ENCODE measurements at regions not wholly inside any gene's neighbourhood (a gene's known extent, or its start where the extent isn't known, plus 50 kb on each side); places are given as distances from the start of the nearest gene placed in this dataset.
"Not testable (repeated sequence)": the region's sequence is repeated elsewhere in the genome, so short reads cannot be mapped to it uniquely, and the experiment has no call there.

DNA sequence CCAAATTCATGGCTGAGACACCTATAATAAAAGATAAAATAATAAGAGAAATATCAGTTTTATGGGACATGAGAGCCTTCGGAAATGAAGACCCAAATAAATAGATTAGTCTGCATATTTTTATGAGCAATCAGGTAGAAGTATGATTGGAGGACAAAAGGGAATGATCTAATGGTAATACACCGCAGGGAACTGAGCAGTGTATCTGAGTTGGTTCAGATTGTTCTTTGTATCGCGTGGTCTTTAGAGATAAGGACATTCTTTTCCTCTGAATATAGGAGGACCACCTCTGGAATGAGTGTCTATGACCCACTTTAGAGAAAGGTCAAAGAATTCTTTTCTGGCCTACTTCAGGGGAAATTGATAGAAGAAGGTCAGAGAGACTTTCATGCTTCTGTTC lies 801.8 kb upstream of the CHD1 start:
- DNase-seq (ENCODE audit: low read depth, low spot score), result not testable (repeated sequence)

DNA sequence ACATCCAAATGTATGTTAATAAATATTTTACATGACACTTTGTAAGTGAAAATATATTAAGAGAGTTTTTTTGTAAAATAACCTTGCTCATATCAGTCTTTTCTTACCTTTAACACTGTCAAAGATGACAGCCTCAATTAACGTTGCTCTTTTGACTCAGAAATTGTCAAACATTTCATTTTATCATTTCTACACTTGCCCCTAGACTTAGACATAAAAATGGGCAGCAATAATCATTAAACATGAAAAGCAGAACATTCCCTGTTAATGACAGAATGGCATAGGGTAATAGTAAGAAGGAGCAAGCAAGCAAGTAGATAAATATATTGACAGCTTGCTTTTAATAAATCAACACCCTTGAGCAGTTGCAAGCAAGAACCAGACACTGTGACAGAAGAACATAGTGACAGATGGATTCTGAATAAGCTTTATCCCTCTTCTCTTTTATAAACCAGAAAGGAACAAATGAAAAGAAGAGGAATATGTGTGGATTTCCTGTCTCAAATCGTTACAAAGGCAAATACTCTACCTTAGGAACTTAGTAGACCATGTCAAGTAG lies 796.0 kb upstream of the CHD1 start:
- no peak for DNase-seq (ENCODE audit: low read depth, low spot score)

- DNase-seq (ENCODE audit: low read depth, low spot score), result no peak
Measured at GRCh38 chr5:99721506-99721905, 792.7 kb upstream of the CHD1 start.

GRCh38 chr5:99715921-99716320 lies 787.1 kb upstream of the CHD1 start:
- no peak for DNase-seq (ENCODE audit: low read depth, low spot score)

- DNase-seq (ENCODE audit: low read depth, low spot score), result no peak
Measured at GRCh38 chr5:99706160-99706559, 777.4 kb upstream of the CHD1 start.

DNA sequence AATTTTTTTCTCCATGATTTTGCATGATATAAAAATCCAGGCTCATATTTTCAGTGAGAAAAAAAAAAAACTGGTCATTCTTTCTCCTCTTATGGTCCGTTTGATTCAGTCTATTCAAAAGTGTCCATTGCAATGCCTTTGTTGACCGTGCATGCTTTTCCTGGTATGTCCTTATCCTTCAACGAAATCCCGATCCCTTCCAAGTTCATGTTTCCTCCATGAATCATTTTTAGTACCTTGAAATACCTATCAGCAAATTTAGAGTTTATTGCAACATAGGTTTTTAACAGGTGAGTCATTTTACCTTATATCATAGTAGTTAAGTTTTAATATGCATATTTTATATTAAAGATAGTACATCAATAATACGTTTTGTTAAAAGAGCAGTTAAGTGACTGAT lies 773.8 kb upstream of the CHD1 start:
- DNase-seq (ENCODE audit: low read depth, low spot score), result no peak

DNA sequence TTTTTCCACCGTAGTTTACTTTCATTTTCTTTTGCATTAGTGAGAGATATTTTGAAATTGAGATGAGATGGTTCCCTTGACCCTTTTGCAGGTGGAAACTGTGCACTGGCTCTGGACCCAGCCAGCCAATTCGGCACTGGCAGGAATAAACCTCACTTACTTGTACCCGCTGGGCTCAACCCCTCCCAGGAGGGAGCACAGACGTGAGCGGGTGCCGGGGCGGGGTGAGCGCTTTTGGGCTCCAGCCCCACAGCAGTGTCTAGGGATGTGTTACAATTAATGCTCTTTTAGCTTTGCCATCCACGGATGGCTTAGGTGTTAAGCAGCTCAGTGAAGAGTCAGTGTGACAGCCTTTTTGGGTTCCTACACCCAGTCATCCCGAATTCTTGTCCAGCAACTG lies 766.1 kb upstream of the CHD1 start:
- DNase-seq (ENCODE audit: low read depth, low spot score), result no peak

- DNase-seq (ENCODE audit: low read depth, low spot score), result no peak
Measured at GRCh38 chr5:99686538-99686937, 757.7 kb upstream of the CHD1 start.

GRCh38 chr5:99675974-99676373 lies 747.2 kb upstream of the CHD1 start:
- DNase-seq (ENCODE audit: low read depth, low spot score), result no peak

DNA sequence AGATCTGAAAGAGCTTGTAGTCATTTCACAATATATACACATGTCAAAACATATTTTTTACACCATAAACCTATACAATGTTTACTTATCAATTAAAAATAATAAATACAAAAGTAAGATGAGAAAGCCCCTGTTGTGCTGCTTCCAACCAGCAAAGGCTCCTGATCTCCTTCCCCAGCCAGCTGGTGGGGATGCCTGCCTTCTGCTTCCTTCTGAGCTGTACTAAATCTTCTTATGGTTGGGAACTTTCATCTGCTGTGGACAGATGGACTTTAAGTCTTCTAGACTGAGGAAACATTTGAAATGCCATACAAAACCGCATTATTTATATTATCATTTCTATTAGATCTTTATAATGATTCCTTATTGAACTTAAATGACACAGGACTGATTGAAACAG lies 745.3 kb upstream of the CHD1 start:
- DNase-seq (ENCODE audit: low read depth, low spot score), result no peak

DNA sequence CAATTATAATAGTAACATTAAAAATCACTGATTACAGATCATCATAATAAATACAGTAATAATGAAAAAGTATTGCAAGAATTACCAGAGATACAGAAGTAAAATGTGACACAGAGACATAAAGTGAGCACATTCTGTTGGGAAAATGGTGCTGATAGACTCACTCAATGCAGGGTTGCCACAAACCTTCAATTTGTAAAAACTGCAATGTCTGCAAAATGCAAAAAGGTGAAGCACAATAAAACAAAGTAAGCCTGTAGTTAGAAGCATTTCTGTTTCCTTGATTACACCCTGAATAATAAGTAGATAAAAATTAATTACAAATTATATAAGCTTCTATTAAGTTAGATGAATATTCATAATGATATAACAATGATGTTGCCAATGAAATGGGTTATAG lies 736.2 kb upstream of the CHD1 start:
- no peak for DNase-seq (ENCODE audit: low read depth, low spot score)

DNA sequence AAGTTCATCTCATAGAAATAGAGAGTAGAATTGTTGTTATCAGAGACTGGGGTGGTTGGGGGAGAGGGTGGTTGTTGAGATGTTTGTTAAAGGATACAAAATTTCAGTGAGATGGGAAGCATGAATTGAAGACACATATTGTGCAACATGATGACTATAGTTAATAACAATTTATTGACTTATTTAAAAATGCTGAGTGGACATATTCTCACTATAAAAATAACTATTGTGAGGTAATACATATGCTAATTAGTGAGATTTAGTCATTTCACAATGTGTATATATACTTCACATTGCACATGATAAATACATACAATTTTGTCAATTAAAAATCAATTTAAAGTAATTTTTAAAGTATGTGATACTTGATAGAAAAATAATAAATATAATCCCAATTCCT lies 722.5 kb upstream of the CHD1 start:
- no peak for DNase-seq (ENCODE audit: low read depth, low spot score)

- DNase-seq (ENCODE audit: low read depth, low spot score), result no peak
Measured at GRCh38 chr5:99646011-99646647, 717.3 kb upstream of the CHD1 start.

DNA sequence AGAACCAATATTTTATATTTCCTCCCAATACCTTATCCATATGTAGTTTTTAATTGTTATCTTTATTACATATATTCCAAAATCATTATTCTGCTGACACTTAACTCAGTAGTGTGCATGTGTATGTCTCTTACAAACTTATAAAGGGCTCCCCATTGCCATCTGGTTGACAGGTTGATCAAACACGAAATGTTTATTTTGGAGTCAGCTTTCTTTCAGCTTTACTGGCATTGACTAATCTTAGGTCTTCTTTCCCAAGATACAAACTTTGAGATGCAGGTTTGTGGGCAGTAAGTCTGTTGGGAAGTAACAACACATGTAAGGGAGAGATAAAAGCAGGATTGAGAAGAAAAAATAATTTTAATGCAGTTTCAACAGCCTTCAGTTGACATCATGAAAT lies 716.0 kb upstream of the CHD1 start:
- DNase-seq (ENCODE audit: low read depth, low spot score), result no peak

DNA sequence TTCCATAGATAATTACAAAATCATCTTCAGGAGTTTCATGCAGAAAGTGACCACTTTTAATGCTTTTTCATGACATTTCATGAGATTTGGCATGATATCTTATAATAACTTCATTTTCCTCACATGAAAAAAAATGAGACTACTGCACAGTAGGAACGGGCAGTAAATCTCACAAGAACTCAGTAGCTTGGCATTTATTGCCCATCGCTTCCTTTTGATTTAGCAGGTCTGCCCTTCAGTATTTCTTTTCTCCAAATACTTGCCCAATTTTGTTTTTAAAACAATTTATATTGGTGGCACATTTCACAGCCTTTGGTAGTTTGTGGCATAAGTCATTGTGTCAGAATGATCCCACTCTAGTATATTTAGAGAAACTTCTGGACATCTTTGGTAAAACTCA lies 711.8 kb upstream of the CHD1 start:
- no peak for DNase-seq (ENCODE audit: low read depth, low spot score)

GRCh38 chr5:99639905-99640304 lies 711.1 kb upstream of the CHD1 start:
- DNase-seq (ENCODE audit: low read depth, low spot score), result no peak

DNA sequence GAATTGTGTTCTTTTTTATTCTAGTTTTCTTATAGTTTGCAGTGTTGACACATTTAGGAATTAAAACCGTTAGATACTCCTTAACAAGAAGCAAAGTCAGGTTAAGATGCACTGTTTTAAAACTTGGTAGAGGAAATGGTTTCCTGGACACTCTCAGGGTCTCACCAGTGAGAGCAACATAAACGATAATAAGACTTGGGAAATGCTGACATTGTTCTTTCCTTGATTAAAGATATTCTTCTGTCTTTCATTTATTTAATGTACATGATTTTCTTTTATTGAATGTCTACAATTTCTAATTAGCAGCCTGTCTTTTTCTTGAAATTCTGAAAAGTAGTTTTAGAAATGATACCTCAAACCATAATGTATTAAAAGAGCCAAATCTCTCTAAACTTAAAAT lies 707.9 kb upstream of the CHD1 start:
- DNase-seq (ENCODE audit: low read depth, low spot score), result no peak

- no peak for DNase-seq (ENCODE audit: low read depth, low spot score)
Measured at GRCh38 chr5:99621772-99622681, 693.2 kb upstream of the CHD1 start.

DNA sequence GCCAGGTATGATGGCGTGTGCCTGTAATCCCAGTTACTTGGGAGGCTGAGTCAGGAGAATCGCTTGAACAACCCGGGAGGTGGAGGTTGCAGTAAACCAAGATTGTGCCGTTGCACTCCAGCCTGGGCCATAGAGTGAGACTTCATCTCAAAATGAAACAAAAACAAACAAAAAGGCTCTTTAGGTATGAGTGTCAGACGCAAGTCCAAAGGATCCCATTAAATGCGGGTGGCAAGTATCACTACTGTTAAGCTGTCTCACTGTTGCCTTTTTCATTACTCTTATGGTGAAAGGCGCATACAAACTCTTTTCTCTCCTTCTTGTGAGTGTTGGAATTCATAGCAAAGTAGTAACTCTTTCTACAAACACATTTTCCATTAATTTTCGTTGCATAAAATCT lies 688.5 kb upstream of the CHD1 start:
- no peak for DNase-seq (ENCODE audit: low read depth, low spot score)

- no peak for DNase-seq (ENCODE audit: low read depth, low spot score)
Measured at GRCh38 chr5:99614888-99615287, 686.1 kb upstream of the CHD1 start.

DNA sequence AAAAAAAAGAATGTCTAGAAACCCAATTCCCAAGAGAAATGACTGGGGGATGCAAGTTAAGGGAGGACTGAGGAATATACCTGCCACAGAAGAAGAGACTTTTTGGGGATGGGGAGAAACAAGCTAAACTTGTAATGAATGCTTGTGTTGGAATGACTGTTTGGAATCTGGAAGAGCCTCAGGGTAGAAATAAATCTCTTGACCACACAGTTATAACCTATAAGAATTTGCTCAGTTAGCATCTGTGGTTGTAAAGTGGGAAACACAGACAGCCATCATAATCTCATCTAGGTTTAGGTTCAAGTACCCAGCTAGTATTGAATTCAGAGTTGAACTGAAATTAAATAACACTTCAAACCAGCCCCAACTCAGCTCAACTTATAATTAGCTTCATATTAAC lies 678.3 kb upstream of the CHD1 start:
- no peak for DNase-seq (ENCODE audit: low read depth, low spot score)

GRCh38 chr5:99605904-99606303 lies 677.1 kb upstream of the CHD1 start:
- no peak for DNase-seq (ENCODE audit: low read depth, low spot score)

- DNase-seq (ENCODE audit: low read depth, low spot score), result no peak
Measured at GRCh38 chr5:99600952-99601351, 672.1 kb upstream of the CHD1 start.
